Uterus (tissue), 3 donors: ENCODE measurements at regions not wholly inside any gene's neighbourhood (a gene's known extent, or its start where the extent isn't known, plus 50 kb on each side); places are given as distances from the start of the nearest gene placed in this dataset.

Experiments
- DNase-seq, 2 donors: peaks; one replicate each; pipeline ENCODE4 v3.0.0-alpha.2; 2019 to 2020
- H3K27ac ChIP-seq, 2 donors: fragments of 200-600 bp; sonication (generic); 1 replicate in 1 of 2; 2 replicates in 1 of 2; pipeline ENCODE4 v1.5.1; 2016 to 2018
- H3K27me3 ChIP-seq, 2 donors: fragments of 200-600 bp; sonication (generic); one replicate each; pipeline ENCODE4 v1.5.1; 2018 to 2019; ENCODE audit warnings: control low read depth in 1 of 2
- H3K36me3 ChIP-seq, 2 donors: fragments of 200-600 bp; sonication (generic); one replicate each; pipeline ENCODE4 v1.5.1; 2019; ENCODE audit warnings: control low read depth in 1 of 2
- H3K4me1 ChIP-seq, 2 donors: fragments of 200-600 bp; sonication (generic); one replicate each; pipeline ENCODE4 v1.5.1; 2018 to 2019; ENCODE audit warnings: control low read depth in 1 of 2
- H3K4me3 ChIP-seq, 2 donors: fragments of 200-600 bp; sonication (generic); 1 replicate in 1 of 2; 2 replicates in 1 of 2; pipeline ENCODE4 v1.5.1; 2018 to 2019; ENCODE audit warnings: mild to moderate bottlenecking in 1 of 2
- H3K9me3 ChIP-seq, 2 donors: fragments of 200-600 bp; sonication (generic); one replicate each; pipeline ENCODE4 v1.5.1; 2019; ENCODE audit warnings: control low read depth in 1 of 2
- POLR2A ChIP-seq, 2 donors: fragments of 450-650 bp; IDR thresholded peaks; one replicate each; pipeline ENCODE4 v1.6.1; 2016; ENCODE audit warnings: antibody characterized with exemption in 2 of 2, mild to moderate bottlenecking in 1 of 2, moderate library complexity in 1 of 2
- intact Hi-C: fragments of 100-400 bp; cut with DNase I; formaldehyde crosslinking; loops from one replicate; pipeline ENCODE4 v1.15.1; 2023; ENCODE audit warnings: low total_unique reads
- TF ChIP-seq, protein P1 (sequence below), 4 experiments: fragments of 200-600 bp in 2 of 4; fragments of 450-650 bp in 2 of 4; sonication (generic) in 2 of 4; IDR thresholded peaks; one replicate each; pipeline ENCODE4 v1.5.1; 2016 to 2019; ENCODE audit warnings: antibody characterized with exemption in 4 of 4, mild to moderate bottlenecking in 2 of 4, moderate library complexity in 1 of 4
- donor health status: DM: yes; HTN: yes; CAD: no.

DNA sequence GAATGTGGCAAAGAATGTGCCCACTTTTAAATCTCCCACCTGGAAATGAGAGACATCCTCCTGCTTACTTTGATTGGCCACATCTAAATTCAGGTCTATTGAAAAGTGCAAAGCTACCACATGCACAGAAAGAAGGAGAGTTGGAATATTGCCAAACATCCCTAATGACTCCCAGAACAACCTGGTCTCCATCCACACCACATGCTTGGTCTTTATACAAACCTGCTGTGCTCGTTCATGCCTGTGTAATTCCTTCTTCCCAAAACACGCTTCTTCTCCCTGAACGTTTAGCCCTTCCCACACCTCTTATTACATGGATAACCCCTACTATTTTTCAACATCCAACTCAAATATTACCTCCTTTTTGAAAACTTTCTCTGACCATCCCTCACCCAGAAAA, 66.2 kb upstream of the BCL2L14 start:
- Histone ChIP-seq H3K9me3 (no peaks in the 10 kb centered on the region), H3K27ac (no peak overlapping the region), H3K4me1 (no peaks in the 10 kb centered on the region), H3K27me3 (no peaks in the 10 kb centered on the region), H3K36me3 (no peaks in the 10 kb centered on the region), H3K4me3 (no peak overlapping the region)
- no peak for DNase-seq
- intact Hi-C loops: no loop called here
- TF ChIP-seq, protein P1, sequence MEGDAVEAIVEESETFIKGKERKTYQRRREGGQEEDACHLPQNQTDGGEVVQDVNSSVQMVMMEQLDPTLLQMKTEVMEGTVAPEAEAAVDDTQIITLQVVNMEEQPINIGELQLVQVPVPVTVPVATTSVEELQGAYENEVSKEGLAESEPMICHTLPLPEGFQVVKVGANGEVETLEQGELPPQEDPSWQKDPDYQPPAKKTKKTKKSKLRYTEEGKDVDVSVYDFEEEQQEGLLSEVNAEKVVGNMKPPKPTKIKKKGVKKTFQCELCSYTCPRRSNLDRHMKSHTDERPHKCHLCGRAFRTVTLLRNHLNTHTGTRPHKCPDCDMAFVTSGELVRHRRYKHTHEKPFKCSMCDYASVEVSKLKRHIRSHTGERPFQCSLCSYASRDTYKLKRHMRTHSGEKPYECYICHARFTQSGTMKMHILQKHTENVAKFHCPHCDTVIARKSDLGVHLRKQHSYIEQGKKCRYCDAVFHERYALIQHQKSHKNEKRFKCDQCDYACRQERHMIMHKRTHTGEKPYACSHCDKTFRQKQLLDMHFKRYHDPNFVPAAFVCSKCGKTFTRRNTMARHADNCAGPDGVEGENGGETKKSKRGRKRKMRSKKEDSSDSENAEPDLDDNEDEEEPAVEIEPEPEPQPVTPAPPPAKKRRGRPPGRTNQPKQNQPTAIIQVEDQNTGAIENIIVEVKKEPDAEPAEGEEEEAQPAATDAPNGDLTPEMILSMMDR (IDR thresholded peaks at IDR 0.05): no peak
- TF ChIP-seq POLR2A (IDR thresholded peaks at IDR 0.05): no peak

DNA sequence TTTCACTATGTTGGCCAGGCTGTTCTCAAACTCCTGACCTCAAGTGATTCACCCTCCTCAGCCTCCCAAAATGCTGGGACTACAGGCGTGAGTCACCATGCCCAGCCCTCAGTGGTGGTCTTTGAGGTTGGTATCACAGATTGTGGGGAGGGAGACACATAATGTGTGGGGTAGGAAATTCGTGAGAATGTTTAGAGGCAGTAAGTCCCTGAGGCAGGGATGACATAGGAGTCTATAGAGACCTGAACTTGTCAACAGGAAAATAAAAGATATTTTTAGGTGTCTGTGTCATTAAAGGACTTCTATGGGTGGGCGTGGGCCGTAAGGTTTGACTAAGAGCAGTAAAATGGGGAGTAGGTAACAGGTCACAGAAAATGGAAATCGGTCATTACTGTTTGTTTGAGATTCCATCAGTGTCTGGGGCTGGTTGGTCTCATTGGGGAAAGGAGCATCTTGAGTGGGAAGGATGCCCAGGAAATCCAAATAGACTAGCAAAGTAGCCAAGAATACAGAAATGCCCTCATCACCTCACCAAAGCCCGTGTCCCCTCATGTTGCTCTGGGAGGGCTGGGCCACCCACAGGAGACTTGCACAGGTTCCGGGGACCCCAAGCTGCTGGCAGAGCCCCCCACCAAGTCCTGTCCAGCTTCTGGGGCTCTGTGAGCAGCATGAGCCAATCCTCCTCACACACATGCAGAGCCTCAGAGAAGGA, 63.6 kb upstream of the BCL2L14 start:
- DNase-seq: no peak
- Histone ChIP-seq H3K27me3 (no peaks in the 10 kb centered on the region), H3K36me3 (no peaks in the 10 kb centered on the region), H3K9me3 (no peaks in the 10 kb centered on the region), H3K4me3 (no peak overlapping the region), H3K27ac (no peak overlapping the region), H3K4me1 (no peaks in the 10 kb centered on the region)
- intact Hi-C loops: no loop called here
- TF ChIP-seq, protein P1 (IDR thresholded peaks at IDR 0.05): no peak
- no peak for TF ChIP-seq POLR2A (IDR thresholded peaks at IDR 0.05)

DNA sequence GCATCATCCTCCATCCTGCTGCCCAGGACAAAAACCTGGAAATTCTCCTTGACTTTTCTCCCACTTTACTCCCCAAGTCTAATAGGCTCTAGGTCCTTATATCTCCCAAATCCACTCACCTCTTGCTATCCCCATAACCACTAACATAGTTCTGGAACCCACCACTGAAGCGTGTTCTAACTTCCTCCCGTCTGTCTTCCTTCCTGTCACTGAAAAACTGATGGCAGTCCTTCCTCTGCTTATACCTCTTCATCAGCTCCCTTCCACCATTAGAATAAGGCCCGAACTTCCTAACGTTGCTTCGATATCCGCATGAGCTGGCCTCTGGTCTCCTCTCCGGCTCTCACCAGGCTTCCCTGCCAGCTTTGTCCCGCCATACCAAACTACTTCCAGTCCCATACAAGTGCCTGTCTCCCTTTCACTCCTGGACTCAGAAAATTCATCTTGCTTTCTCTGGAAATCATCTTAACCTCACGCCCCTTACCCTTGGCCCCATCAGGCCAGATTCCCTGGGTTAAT, 63.0 kb upstream of the BCL2L14 start:
- Histone ChIP-seq H3K27me3 (no peaks in the 10 kb centered on the region), H3K9me3 (no peaks in the 10 kb centered on the region), H3K27ac (no peak overlapping the region), H3K4me1 (no peaks in the 10 kb centered on the region), H3K36me3 (no peaks in the 10 kb centered on the region), H3K4me3 (no peak overlapping the region)
- no peak for DNase-seq
- intact Hi-C loops: no loop called here
- TF ChIP-seq, protein P1 (IDR thresholded peaks at IDR 0.05): no peak
- no peak for TF ChIP-seq POLR2A (IDR thresholded peaks at IDR 0.05)

DNA sequence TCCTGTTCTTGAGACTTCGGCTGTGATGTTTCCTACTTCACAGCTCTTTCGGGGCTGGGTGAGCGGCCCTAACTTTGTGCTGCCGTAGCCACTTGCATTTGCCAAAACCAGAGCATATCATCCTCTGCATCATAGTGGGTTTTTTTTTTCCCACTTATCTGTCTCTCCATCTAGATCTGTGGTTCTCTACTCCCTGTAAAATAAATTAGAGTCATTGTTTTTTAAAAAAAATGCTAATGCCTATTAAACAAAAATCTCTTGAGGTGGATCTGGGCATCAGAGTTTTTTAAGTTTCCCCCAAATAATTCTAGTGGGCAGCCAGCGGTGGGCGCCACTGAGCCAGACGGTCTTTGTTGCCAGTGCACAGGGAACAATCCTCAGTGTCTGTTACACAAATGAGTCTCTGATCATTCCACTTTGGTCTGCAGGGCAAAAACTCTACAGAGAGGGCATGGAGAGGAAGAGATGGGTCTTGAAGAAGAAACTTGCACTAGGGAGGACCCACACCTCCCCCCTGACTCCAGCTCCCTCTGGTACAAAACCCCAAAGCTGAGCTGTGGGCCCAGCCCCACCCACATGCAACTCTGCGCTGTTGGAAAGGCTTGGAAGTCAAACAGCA, 62.4 kb upstream of the BCL2L14 start:
- no peaks in the 10 kb centered on the region for H3K36me3 ChIP-seq
- intact Hi-C loops: no loop called here

More for the DNA sequence above, 62.4 kb upstream of the BCL2L14 start:
- H3K4me3 ChIP-seq: no peak overlapping the region
- H3K27me3 ChIP-seq: no peaks in the 10 kb centered on the region
- H3K27ac ChIP-seq: no peak overlapping the region
- no peak for DNase-seq
- TF ChIP-seq, protein P1 (IDR thresholded peaks at IDR 0.05): no peak
- no peak for TF ChIP-seq POLR2A (IDR thresholded peaks at IDR 0.05)
- no peaks in the 10 kb centered on the region for H3K4me1 ChIP-seq
- no peaks in the 10 kb centered on the region for H3K9me3 ChIP-seq
